Gastroesophageal sphincter (tissue), 4 donors: ENCODE measurements at regions not wholly inside any gene's neighbourhood (a gene's known extent, or its start where the extent isn't known, plus 50 kb on each side); places are given as distances from the start of the nearest gene placed in this dataset.

Experiments used
- ATAC-seq: fragments of 150-250 bp; one replicate; pipeline ENCODE4 v1.9.1; 2016; ENCODE audit warnings: mild to moderate bottlenecking, moderate library complexity
- H3K27ac ChIP-seq, 4 donors: fragments of 200-600 bp; sonication (generic) in 3 of 4; 1 replicate in 3 of 4; 2 replicates in 1 of 4; pipeline ENCODE4 v1.5.1; 2016 to 2019
- H3K27me3 ChIP-seq: fragments of 200-600 bp; sonication (generic); one replicate; pipeline ENCODE4 v1.5.1; 2019
- H3K36me3 ChIP-seq, 2 donors: fragments of 200-600 bp; sonication (generic); one replicate each; pipeline ENCODE4 v1.5.1; 2019; ENCODE audit warnings: control low read depth in 1 of 2
- H3K4me1 ChIP-seq, 3 donors: fragments of 200-600 bp; sonication (generic); 1 replicate in 2 of 3; 2 replicates in 1 of 3; pipeline ENCODE4 v1.5.1; 2016 to 2019; ENCODE audit warnings: control low read depth in 2 of 3
- H3K4me3 ChIP-seq, 2 donors: fragments of 200-600 bp; sonication (generic); one replicate each; pipeline ENCODE4 v1.5.1; 2019; ENCODE audit warnings: mild to moderate bottlenecking in 1 of 2, moderate library complexity in 1 of 2
- H3K9me3 ChIP-seq, 3 donors: fragments of 200-600 bp; sonication (generic); one replicate each; pipeline ENCODE4 v1.5.1; 2017 to 2019; ENCODE audit warnings: control low read depth in 2 of 3
- EP300 ChIP-seq: sonication (generic); formaldehyde crosslinking; IDR thresholded peaks from one replicate; pipeline ENCODE4 v1.6.1; 2017; ENCODE audit warnings: antibody characterized with exemption, mild to moderate bottlenecking
- POLR2A ChIP-seq, 2 donors: fragments of 450-650 bp; IDR thresholded peaks; one replicate each; pipeline ENCODE4 v1.6.1; 2017; ENCODE audit warnings: antibody characterized with exemption in 2 of 2, mild to moderate bottlenecking in 2 of 2, moderate library complexity in 1 of 2
- POLR2AphosphoS5 ChIP-seq: sonication (generic); formaldehyde crosslinking; IDR thresholded peaks from one replicate; pipeline ENCODE4 v1.6.1; 2017; ENCODE audit warnings: antibody characterized with exemption
- WGBS, 2 donors: methylation state at CpG; one replicate each; pipeline ENCODE4 v1.1.5; 2018; ENCODE audit warnings: low coverage in 1 of 2; 5-methylcytosine and 5-hydroxymethylcytosine counted together
- TF ChIP-seq, protein P1 (sequence below), 4 experiments: fragments of 200-600 bp in 2 of 4; fragments of 450-650 bp in 2 of 4; sonication (generic) in 1 of 4; IDR thresholded peaks; one replicate each; pipeline ENCODE4 v1.5.1; 2017 to 2019; ENCODE audit warnings: antibody characterized with exemption in 4 of 4, mild to moderate bottlenecking in 2 of 4, moderate library complexity in 2 of 4

DNA sequence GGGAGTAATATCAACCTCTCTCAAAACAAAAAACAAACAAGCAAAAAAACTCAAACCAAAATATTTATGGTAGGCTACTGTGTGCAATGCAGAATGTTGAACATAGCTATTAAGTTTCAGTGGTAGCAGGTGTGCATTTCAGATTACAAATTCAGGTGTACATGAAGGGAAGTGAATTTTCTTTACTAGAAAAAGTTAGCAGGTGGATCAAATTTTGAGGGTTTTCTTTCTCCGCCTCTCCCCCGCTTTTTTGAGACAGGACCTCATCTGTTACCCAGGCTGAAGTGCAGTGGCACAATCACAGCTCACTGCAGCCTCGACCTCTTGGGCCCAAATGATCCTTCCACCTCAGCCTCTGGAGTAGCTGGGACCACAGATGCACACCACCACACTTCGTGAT is 109.7 kb upstream of the GOLIM4 start:
- Histone ChIP-seq H3K4me3 (no peak overlapping the region), H3K4me1 (no peaks in the 10 kb centered on the region), H3K36me3 (no peaks in the 10 kb centered on the region), H3K9me3 (no peaks in the 10 kb centered on the region), H3K27ac (no peak overlapping the region), H3K27me3 (no peaks in the 10 kb centered on the region)
- TF ChIP-seq POLR2A (IDR thresholded peaks at IDR 0.05) = no peak
- TF ChIP-seq EP300 = no peak
- TF ChIP-seq POLR2AphosphoS5 = no peak
- TF ChIP-seq, protein P1, sequence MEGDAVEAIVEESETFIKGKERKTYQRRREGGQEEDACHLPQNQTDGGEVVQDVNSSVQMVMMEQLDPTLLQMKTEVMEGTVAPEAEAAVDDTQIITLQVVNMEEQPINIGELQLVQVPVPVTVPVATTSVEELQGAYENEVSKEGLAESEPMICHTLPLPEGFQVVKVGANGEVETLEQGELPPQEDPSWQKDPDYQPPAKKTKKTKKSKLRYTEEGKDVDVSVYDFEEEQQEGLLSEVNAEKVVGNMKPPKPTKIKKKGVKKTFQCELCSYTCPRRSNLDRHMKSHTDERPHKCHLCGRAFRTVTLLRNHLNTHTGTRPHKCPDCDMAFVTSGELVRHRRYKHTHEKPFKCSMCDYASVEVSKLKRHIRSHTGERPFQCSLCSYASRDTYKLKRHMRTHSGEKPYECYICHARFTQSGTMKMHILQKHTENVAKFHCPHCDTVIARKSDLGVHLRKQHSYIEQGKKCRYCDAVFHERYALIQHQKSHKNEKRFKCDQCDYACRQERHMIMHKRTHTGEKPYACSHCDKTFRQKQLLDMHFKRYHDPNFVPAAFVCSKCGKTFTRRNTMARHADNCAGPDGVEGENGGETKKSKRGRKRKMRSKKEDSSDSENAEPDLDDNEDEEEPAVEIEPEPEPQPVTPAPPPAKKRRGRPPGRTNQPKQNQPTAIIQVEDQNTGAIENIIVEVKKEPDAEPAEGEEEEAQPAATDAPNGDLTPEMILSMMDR (IDR thresholded peaks at IDR 0.05) = no peak
- no peak for ATAC-seq
- WGBS, 2 donors = 88 to 97% methylated on average over 4 of the region's 4 CpGs

DNA sequence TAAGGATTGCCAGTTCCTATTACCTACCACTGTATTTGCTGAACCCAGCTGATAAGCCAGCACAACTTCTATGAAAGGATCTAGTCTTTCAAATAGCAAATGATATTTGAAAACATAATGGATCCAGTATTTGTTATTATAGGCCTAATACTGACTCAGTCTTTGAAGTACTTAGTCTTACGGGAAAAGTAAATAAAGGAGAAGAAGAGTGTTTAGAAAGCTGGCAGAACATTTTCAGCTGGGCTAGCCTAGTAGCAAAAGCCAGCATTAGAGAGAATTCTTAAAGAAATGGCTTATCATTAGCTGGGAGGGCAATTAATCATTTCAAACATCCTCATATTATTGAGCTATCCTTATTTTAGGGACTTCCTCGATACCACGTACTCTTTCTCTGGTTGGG is 101.4 kb upstream of the GOLIM4 start:
- no peak for TF ChIP-seq EP300
- TF ChIP-seq POLR2A (IDR thresholded peaks at IDR 0.05) = no peak
- TF ChIP-seq, protein P1 (IDR thresholded peaks at IDR 0.05) = no peak
- no peak for TF ChIP-seq POLR2AphosphoS5
- no peaks in the 10 kb centered on the region for H3K27me3 ChIP-seq
- no peak overlapping the region for H3K27ac ChIP-seq
- no peaks in the 10 kb centered on the region for H3K9me3 ChIP-seq
- no peaks in the 10 kb centered on the region for H3K36me3 ChIP-seq
- no peak for ATAC-seq
- H3K4me3 ChIP-seq = no peak overlapping the region
- WGBS, 2 donors = 17 to 42% methylated on average over 3 of the region's 3 CpGs
- peaks cover 0 to 5% (median 0%) of the 10 kb centered on the region in 3 donors for H3K4me1 ChIP-seq

DNA sequence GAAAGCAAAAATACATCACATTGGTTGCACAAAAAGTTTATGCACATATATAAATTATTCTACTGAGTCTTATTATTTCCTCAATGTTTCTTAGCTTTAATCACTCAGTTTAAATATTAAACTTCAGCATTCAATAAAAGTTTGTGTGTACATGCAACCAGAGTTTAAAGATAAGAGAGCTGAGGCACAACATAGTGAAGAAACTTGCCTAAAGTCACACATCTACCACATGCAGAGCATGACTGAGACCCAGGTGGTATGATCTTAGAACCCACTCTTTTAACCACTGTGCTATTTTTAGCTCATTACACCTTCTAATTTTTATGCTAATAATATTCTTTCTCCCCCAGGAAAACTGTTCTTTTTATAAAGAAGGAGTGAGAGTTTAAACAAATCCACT is 96.1 kb upstream of the GOLIM4 start:
- Histone ChIP-seq H3K27ac (no peak overlapping the region), H3K27me3 (no peaks in the 10 kb centered on the region), H3K36me3 (no peaks in the 10 kb centered on the region), H3K4me1 (peaks cover 0 to 3% (median 0%) of the 10 kb centered on the region in 3 donors), H3K9me3 (no peaks in the 10 kb centered on the region), H3K4me3 (no peak overlapping the region)
- ATAC-seq = no peak
- TF ChIP-seq, protein P1 (IDR thresholded peaks at IDR 0.05) = no peak

DNA sequence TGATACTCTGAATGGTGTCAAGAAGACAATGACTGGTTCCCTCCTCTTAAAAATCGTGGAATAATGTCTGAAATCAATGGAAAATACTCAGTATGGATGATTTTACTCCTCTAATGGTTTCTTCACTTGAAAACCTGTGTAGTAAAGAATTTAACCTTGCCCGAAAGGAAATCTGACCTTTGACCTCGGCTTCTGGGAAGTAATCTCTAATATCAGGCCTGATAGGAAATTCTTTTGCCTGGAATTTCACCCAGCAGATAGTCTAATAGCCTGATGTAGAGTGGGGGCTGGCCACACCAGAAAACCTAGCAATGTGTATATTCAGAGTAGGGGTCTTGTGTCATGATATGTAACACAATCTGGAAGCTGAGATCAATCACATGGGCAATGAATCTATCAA is 91.5 kb upstream of the GOLIM4 start:
- WGBS, 2 donors = 75 to 78% methylated on average over 3 of the region's 3 CpGs

DNA sequence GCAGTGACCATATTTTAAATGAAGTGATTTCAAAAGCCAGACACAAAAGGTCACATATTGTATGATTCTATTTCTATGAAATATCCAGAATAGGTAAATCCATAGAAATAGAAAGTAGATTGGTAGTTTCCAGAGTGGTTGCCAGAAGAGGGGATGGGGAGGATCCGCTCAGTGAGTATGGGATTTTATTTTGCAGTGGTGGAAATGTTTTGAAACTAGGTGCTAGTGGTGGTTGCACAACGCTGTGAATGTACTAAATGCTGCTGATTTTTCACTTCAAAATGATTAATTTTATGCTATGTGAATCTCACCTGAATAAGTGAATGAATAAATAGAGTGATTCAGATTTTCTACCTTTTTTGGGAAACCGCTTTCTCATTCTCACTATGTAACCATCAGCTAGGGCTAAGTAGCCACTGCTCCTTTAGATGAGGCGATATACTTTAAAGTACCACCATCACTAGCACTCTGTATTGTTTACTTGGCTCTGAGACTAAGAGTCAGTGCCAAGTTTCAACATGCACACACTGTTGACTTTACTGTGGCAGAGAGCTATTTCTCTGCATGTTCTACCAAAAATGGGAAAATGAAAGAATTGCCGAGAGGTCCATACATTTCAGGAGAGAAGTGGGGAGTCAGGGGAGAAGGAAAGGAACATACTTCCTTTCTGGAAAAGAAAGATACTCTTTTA is 90.7 kb upstream of the GOLIM4 start:
- H3K4me3 ChIP-seq = no peak overlapping the region
- no peaks in the 10 kb centered on the region for H3K36me3 ChIP-seq
- no peaks in the 10 kb centered on the region for H3K27me3 ChIP-seq
- 69 to 77% methylated on average over 4 to 5 of the region's 5 CpGs for WGBS, 2 donors
- H3K4me1 ChIP-seq = peaks cover 0 to 11% (median 0%) of the 10 kb centered on the region in 3 donors
- TF ChIP-seq POLR2A (IDR thresholded peaks at IDR 0.05) = no peak
- TF ChIP-seq, protein P1 (IDR thresholded peaks at IDR 0.05) = no peak
- no peak for TF ChIP-seq POLR2AphosphoS5
- no peak for TF ChIP-seq EP300
- H3K27ac ChIP-seq = no peak overlapping the region
- no peaks in the 10 kb centered on the region for H3K9me3 ChIP-seq
- no peak for ATAC-seq

More for the DNA sequence above, 91.5 kb upstream of the GOLIM4 start:
- Histone ChIP-seq H3K4me1 (peaks cover 0 to 11% (median 0%) of the 10 kb centered on the region in 3 donors), H3K36me3 (no peaks in the 10 kb centered on the region), H3K4me3 (no peak overlapping the region), H3K27ac (no peak overlapping the region), H3K27me3 (no peaks in the 10 kb centered on the region), H3K9me3 (no peaks in the 10 kb centered on the region)
- no peak for ATAC-seq
- TF ChIP-seq POLR2AphosphoS5 (no peak), EP300 (no peak), POLR2A (IDR thresholded peaks at IDR 0.05) (no peak)
- TF ChIP-seq, protein P1 (IDR thresholded peaks at IDR 0.05) = no peak
